ENCODE measurements at regions not wholly inside any gene's neighbourhood (a gene's known extent, or its start where the extent isn't known, plus 50 kb on each side); places are given as distances from the start of the nearest gene placed in this dataset.

DNA sequence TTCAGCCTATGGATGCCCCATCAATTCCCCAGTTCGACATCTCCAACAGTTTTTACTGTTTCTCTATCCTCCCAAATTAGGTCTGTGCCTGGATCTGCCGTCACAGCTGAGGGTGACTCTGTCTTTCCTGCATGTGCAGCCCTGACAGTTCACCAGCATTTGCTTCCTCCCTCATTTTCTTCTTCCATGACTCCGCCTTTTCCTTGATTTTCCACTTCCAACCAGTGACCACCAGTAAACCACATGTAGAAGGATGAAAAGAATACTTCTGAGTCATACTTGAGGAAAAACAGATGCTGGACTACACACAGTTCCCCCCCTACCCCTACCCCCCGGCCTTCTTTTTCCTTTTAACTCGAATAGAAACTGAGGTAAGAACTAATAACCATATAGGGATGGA, 311.8 kb upstream of the POM121L12 start:
- H2AFZ ChIP-seq (ENCODE audit: low read depth, low read length, severe bottlenecking): no peak overlapping the region
- H3K9me3 ChIP-seq (ENCODE audit: insufficient read depth, low read length): no peaks in the 10 kb centered on the region

DNA sequence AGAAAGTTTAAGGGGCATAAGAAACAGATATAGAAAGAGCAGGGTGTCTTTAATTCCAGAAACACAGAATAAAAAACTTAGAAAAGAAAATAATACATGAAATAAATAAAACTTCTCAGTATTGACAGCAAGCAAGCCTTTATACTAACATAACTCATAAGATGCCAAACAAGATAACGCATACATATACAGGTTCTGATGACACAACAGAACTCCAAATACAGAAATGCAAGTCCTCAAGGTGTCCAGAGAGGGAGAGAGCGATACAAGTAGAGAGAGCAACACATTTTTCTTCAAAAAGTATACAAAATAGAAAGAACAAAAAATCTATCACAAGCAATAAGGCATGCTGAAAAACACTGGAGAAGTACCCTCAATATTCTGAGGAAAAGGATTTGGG, 314.6 kb upstream of the POM121L12 start:
- H3K4me3 ChIP-seq (ENCODE audit: insufficient read depth, low read length, poor library complexity, severe bottlenecking): no peak overlapping the region
- TF ChIP-seq, protein P1, sequence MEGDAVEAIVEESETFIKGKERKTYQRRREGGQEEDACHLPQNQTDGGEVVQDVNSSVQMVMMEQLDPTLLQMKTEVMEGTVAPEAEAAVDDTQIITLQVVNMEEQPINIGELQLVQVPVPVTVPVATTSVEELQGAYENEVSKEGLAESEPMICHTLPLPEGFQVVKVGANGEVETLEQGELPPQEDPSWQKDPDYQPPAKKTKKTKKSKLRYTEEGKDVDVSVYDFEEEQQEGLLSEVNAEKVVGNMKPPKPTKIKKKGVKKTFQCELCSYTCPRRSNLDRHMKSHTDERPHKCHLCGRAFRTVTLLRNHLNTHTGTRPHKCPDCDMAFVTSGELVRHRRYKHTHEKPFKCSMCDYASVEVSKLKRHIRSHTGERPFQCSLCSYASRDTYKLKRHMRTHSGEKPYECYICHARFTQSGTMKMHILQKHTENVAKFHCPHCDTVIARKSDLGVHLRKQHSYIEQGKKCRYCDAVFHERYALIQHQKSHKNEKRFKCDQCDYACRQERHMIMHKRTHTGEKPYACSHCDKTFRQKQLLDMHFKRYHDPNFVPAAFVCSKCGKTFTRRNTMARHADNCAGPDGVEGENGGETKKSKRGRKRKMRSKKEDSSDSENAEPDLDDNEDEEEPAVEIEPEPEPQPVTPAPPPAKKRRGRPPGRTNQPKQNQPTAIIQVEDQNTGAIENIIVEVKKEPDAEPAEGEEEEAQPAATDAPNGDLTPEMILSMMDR (IDR thresholded peaks at IDR 0.05; ENCODE audit: insufficient read depth, low read length, poor library complexity, severe bottlenecking): no peak
- no peak for TF ChIP-seq EZH2phosphoT487 (conservative IDR thresholded peaks at IDR 0.05; ENCODE audit: low read length)
- H3F3A ChIP-seq (ENCODE audit: insufficient read depth): no peaks in the 10 kb centered on the region
- no peaks in the 10 kb centered on the region for H3K9me3 ChIP-seq (ENCODE audit: insufficient read depth, low read length)
- H3K36me3 ChIP-seq (ENCODE audit: low read length): no peaks in the 10 kb centered on the region
- H3K27ac ChIP-seq (ENCODE audit: low read depth, low read length): no peak overlapping the region
- no peaks in the 10 kb centered on the region for H3K79me2 ChIP-seq (ENCODE audit: insufficient read depth, low read length)
- H4K20me1 ChIP-seq (ENCODE audit: low read depth, low read length): no peaks in the 10 kb centered on the region
- no peaks in the 10 kb centered on the region for H3K27me3 ChIP-seq (ENCODE audit: low read length)
- no peak overlapping the region for H2AFZ ChIP-seq (ENCODE audit: low read depth, low read length, severe bottlenecking)
- no peaks in the 10 kb centered on the region for H3K9me2 ChIP-seq (replicated peaks; ENCODE audit: insufficient read depth, low read length)
- H3K4me2 ChIP-seq (ENCODE audit: low read depth, low read length, poor library complexity, severe bottlenecking): no peak overlapping the region
- H3K9ac ChIP-seq (ENCODE audit: low read length): no peak overlapping the region

More for the DNA sequence above, 311.8 kb upstream of the POM121L12 start:
- no peak overlapping the region for H3K4me2 ChIP-seq (ENCODE audit: low read depth, low read length, poor library complexity, severe bottlenecking)
- no peaks in the 10 kb centered on the region for H3K27me3 ChIP-seq (ENCODE audit: low read length)
- H3K4me3 ChIP-seq (ENCODE audit: insufficient read depth, low read length, poor library complexity, severe bottlenecking): no peak overlapping the region
- H4K20me1 ChIP-seq (ENCODE audit: low read depth, low read length): no peaks in the 10 kb centered on the region
- H3K9ac ChIP-seq (ENCODE audit: low read length): no peak overlapping the region
- no peaks in the 10 kb centered on the region for H3K79me2 ChIP-seq (ENCODE audit: insufficient read depth, low read length)
- H3K36me3 ChIP-seq (ENCODE audit: low read length): no peaks in the 10 kb centered on the region
- H3K9me2 ChIP-seq (replicated peaks; ENCODE audit: insufficient read depth, low read length): no peaks in the 10 kb centered on the region
- H3K27ac ChIP-seq (ENCODE audit: low read depth, low read length): no peak overlapping the region
- no peak for TF ChIP-seq EZH2phosphoT487 (conservative IDR thresholded peaks at IDR 0.05; ENCODE audit: low read length)
- TF ChIP-seq, protein P1 (IDR thresholded peaks at IDR 0.05; ENCODE audit: insufficient read depth, low read length, poor library complexity, severe bottlenecking): no peak
- H3F3A ChIP-seq (ENCODE audit: insufficient read depth): no peaks in the 10 kb centered on the region

DNA sequence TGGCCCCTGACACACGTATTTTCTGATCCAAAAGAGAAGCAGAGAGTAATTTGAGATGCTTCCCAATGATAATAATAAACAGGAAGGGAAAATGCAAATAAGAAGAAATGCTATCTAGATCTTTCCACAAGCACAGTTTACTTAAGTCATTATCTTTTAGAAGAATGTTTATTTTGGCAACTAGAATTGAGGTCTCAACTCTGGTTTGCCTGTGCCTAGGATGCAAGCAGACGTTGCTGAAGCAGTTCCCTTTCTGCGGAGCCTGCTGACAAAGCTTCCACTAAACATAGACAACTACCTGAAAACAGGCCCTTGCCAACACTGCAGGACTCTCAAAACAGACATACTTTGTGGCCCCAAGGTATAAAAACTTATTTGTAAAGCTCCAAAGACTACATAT, 315.8 kb upstream of the POM121L12 start:
- H2AFZ ChIP-seq (ENCODE audit: low read depth, low read length, severe bottlenecking): no peak overlapping the region
- no peaks in the 10 kb centered on the region for H4K20me1 ChIP-seq (ENCODE audit: low read depth, low read length)
- no peaks in the 10 kb centered on the region for H3K36me3 ChIP-seq (ENCODE audit: low read length)
- TF ChIP-seq, protein P1 (IDR thresholded peaks at IDR 0.05; ENCODE audit: insufficient read depth, low read length, poor library complexity, severe bottlenecking): no peak
- no peak for TF ChIP-seq EZH2phosphoT487 (conservative IDR thresholded peaks at IDR 0.05; ENCODE audit: low read length)
- no peaks in the 10 kb centered on the region for H3K9me2 ChIP-seq (replicated peaks; ENCODE audit: insufficient read depth, low read length)
- no peaks in the 10 kb centered on the region for H3F3A ChIP-seq (ENCODE audit: insufficient read depth)
- H3K9ac ChIP-seq (ENCODE audit: low read length): no peak overlapping the region
- H3K79me2 ChIP-seq (ENCODE audit: insufficient read depth, low read length): no peaks in the 10 kb centered on the region
- H3K9me3 ChIP-seq (ENCODE audit: insufficient read depth, low read length): no peaks in the 10 kb centered on the region
- H3K27ac ChIP-seq (ENCODE audit: low read depth, low read length): no peak overlapping the region
- H3K4me3 ChIP-seq (ENCODE audit: insufficient read depth, low read length, poor library complexity, severe bottlenecking): no peak overlapping the region
- H3K4me2 ChIP-seq (ENCODE audit: low read depth, low read length, poor library complexity, severe bottlenecking): no peak overlapping the region
- no peaks in the 10 kb centered on the region for H3K27me3 ChIP-seq (ENCODE audit: low read length)
